Transverse colon (tissue), 4 donors: ENCODE measurements at regions not wholly inside any gene's neighbourhood (a gene's known extent, or its start where the extent isn't known, plus 50 kb on each side); places are given as distances from the start of the nearest gene placed in this dataset.

Experiments used
- DNase-seq: peaks from one replicate; pipeline ENCODE4 v3.0.0-alpha.2; 2019
- H3K27ac ChIP-seq, 4 donors: fragments of 200-600 bp; sonication (generic); 2 replicates each; pipeline ENCODE4 v1.5.1; 2016 to 2018; ENCODE audit warnings: inconsistent platforms in 4 of 4
- H3K27me3 ChIP-seq: fragments of 200-600 bp; sonication (generic); 2 replicates; pipeline ENCODE4 v1.5.1; 2017; ENCODE audit warnings: inconsistent platforms
- H3K36me3 ChIP-seq, 4 donors: fragments of 200-600 bp; sonication (generic); 2 replicates each; pipeline ENCODE4 v1.5.1; 2017 to 2019; ENCODE audit warnings: inconsistent platforms in 4 of 4
- H3K4me1 ChIP-seq, 4 donors: fragments of 200-600 bp; sonication (generic); 2 replicates each; pipeline ENCODE4 v1.5.1; 2017 to 2020; ENCODE audit warnings: inconsistent platforms in 4 of 4
- H3K4me3 ChIP-seq, 4 donors: fragments of 200-600 bp; sonication (generic); 1 replicate in 1 of 4; 2 replicates in 3 of 4; pipeline versions ENCODE4 v1.5.1 to v1.6.1; 2017 to 2019; ENCODE audit warnings: inconsistent platforms in 4 of 4
- H3K9me3 ChIP-seq, 2 donors: fragments of 200-600 bp; sonication (generic); 2 replicates each; pipeline ENCODE4 v1.5.1; 2017 to 2019; ENCODE audit warnings: inconsistent platforms in 2 of 2
- EP300 ChIP-seq: sonication (generic); formaldehyde crosslinking; IDR thresholded peaks from one replicate; pipeline ENCODE4 v1.6.1; 2017; ENCODE audit warnings: antibody characterized with exemption, low read depth
- POLR2A ChIP-seq: fragments of 450-650 bp; IDR thresholded peaks from one replicate; pipeline ENCODE4 v1.6.1; 2016; ENCODE audit warnings: antibody characterized with exemption, mild to moderate bottlenecking, moderate library complexity
- POLR2AphosphoS5 ChIP-seq, 3 donors: sonication (generic); formaldehyde crosslinking; IDR thresholded peaks; one replicate each; pipeline ENCODE4 v1.6.1; 2016; ENCODE audit warnings: antibody characterized with exemption in 3 of 3
- WGBS, 2 donors: methylation state at CpG; one replicate each; pipeline ENCODE4 v1.1.5; 2018; ENCODE audit warnings: low coverage in 1 of 2; 5-methylcytosine and 5-hydroxymethylcytosine counted together
- in situ Hi-C, 4 donors: fragments of 200-750 bp; cut with MboI; loops; one replicate each; pipeline versions ENCODE4 v1.15.0 to v1.15.1; 2017; ENCODE audit warnings: low sequenced_read_pairs in 3 of 4, low pct_ligation_motif_present in 1 of 4, low pct_unique_long_range_greater_than_20kb in 1 of 4
- intact Hi-C: fragments of 100-400 bp; cut with DNase I; formaldehyde crosslinking; loops from one replicate; pipeline ENCODE4 v1.15.1; 2023; ENCODE audit warnings: low total_unique reads
- TF ChIP-seq, protein P1 (sequence below), 5 experiments: fragments of 200-600 bp in 3 of 5; fragments of 450-650 bp in 2 of 5; sonication (generic) in 3 of 5; IDR thresholded peaks; 1 replicate in 2 of 5; 2 replicates in 3 of 5; pipeline ENCODE4 v1.5.1; 2016 to 2017; ENCODE audit warnings: antibody characterized with exemption in 5 of 5, inconsistent platforms in 3 of 5, mild to moderate bottlenecking in 2 of 5, moderate library complexity in 1 of 5

- H3K4me3 ChIP-seq, result no peak overlapping the region
- no peaks in the 10 kb centered on the region for H3K36me3 ChIP-seq
- in situ Hi-C loops, result no loop called here
- intact Hi-C loops, result no loop called here
- TF ChIP-seq EP300 (no peak), POLR2A (no peak), POLR2AphosphoS5 (IDR thresholded peaks at IDR 0.05) (no peak)
- TF ChIP-seq, protein P1, sequence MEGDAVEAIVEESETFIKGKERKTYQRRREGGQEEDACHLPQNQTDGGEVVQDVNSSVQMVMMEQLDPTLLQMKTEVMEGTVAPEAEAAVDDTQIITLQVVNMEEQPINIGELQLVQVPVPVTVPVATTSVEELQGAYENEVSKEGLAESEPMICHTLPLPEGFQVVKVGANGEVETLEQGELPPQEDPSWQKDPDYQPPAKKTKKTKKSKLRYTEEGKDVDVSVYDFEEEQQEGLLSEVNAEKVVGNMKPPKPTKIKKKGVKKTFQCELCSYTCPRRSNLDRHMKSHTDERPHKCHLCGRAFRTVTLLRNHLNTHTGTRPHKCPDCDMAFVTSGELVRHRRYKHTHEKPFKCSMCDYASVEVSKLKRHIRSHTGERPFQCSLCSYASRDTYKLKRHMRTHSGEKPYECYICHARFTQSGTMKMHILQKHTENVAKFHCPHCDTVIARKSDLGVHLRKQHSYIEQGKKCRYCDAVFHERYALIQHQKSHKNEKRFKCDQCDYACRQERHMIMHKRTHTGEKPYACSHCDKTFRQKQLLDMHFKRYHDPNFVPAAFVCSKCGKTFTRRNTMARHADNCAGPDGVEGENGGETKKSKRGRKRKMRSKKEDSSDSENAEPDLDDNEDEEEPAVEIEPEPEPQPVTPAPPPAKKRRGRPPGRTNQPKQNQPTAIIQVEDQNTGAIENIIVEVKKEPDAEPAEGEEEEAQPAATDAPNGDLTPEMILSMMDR (IDR thresholded peaks at IDR 0.05), result no peak
- no peaks in the 10 kb centered on the region for H3K9me3 ChIP-seq
- H3K27ac ChIP-seq, result no peak overlapping the region
- H3K27me3 ChIP-seq, result no peaks in the 10 kb centered on the region
- H3K4me1 ChIP-seq, result no peaks in the 10 kb centered on the region
- 70 to 94% methylated on average over 2 to 4 of the region's 4 CpGs for WGBS, 2 donors
- DNase-seq, result no peak
Measured at GRCh38 chr18:30492552-30493129, 549.9 kb downstream of the DSC3 start.

DNA sequence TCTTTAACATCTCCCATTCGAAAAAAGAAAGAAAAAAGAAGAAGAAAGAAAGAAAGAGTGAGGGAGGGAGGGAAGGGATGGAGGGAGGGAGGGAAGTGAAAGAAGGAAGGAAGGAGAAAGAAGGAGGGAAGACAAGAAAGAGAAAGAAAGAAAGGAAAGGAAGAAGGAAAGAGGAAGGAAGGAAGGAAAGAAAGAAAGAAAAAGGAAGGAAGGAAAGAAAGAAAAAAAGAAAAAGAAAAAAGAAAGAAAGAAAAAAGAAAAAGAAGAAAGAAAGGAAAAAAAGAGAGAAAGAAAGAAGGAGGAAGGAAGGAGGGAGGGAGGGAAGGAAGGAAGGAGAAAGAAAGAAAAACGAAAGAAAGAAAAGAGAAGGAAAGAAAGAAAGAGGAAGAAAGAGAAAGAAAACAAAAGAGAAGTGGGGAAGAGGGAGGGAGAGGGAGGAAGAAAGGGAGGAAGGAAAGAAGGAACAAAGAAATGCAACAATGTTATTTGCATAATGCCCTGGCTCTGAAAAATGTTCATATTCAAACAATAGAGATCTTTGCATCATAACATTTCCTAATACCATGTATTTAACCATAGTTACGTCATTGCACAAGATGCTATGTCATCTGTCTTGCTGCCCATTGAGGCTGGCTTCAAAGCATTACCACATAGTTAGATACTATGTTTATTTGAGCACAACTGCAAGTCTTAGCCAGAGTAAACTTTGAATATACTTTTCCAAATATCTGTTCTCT lies 550.6 kb downstream of the DSC3 start:
- no peak for DNase-seq
- no peaks in the 10 kb centered on the region for H3K36me3 ChIP-seq
- TF ChIP-seq, protein P1 (IDR thresholded peaks at IDR 0.05), result no peak
- TF ChIP-seq POLR2AphosphoS5 (IDR thresholded peaks at IDR 0.05), result no peak

DNA sequence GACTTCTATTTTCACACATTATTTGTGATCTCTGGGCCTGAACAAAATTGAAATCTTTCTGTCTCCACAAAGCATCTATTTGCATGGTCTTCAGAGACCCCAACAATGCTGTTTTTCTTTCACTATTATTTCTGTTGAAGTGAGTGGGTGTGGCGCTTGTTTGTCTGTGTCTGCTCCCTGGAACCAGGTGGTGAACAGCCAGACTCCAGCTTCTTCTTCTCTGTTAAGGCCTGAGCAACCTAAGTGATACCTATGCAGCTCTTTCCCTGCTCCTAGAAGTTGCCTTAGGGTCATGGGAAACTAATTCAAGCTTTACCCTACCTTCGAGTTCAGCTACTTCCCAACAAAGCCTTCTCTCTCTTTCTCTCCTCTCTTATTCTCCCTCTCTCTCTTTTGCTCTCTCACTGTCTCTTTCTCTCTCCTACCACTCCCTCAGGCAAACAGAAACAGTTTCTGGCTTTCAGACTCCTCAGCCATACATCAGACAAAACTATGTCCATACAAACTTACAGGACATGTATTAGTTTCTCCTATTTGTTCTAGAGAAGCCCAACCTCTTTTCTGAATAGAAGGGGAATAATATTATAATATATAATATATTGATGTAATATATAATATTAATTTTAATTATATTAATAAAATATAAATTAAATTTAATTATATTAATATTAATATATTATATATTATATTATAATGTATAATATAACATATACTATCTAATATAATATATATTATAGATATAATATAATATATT lies 552.5 kb downstream of the DSC3 start:
- intact Hi-C loops (no loop called here), in situ Hi-C loops (no loop called here)
- Histone ChIP-seq H3K27ac (no peak overlapping the region), H3K4me3 (no peak overlapping the region), H3K36me3 (no peaks in the 10 kb centered on the region), H3K4me1 (no peaks in the 10 kb centered on the region), H3K27me3 (no peaks in the 10 kb centered on the region), H3K9me3 (no peaks in the 10 kb centered on the region)
- no peak for DNase-seq
- 63 to 75% methylated on average over 2 of the region's 2 CpGs for WGBS, 2 donors
- no peak for TF ChIP-seq POLR2A
- TF ChIP-seq EP300, result no peak
- no peak for TF ChIP-seq POLR2AphosphoS5 (IDR thresholded peaks at IDR 0.05)
- TF ChIP-seq, protein P1 (IDR thresholded peaks at IDR 0.05), result no peak

More for the DNA sequence above, 550.6 kb downstream of the DSC3 start:
- no peak overlapping the region for H3K27ac ChIP-seq
- H3K4me3 ChIP-seq, result no peak overlapping the region
- in situ Hi-C loops, result no loop called here
- no peaks in the 10 kb centered on the region for H3K9me3 ChIP-seq
- intact Hi-C loops, result no loop called here
- H3K27me3 ChIP-seq, result no peaks in the 10 kb centered on the region
- no peaks in the 10 kb centered on the region for H3K4me1 ChIP-seq
- WGBS, 2 donors, result 82 to 87% methylated on average over 3 of the region's 3 CpGs

- DNase-seq, result no peak
- H3K27ac ChIP-seq, result no peak overlapping the region
- in situ Hi-C loops (no loop called here), intact Hi-C loops (loop anchor here (2.0 kb wide), 1 partner anchor 17 kb away; no protein-coding TSS in a partner anchor)
- no peaks in the 10 kb centered on the region for H3K9me3 ChIP-seq
- H3K4me1 ChIP-seq, result no peaks in the 10 kb centered on the region
- H3K4me3 ChIP-seq, result no peak overlapping the region
- 75 to 84% methylated on average over 2 of the region's 2 CpGs for WGBS, 2 donors
- TF ChIP-seq, protein P1 (IDR thresholded peaks at IDR 0.05), result no peak
- TF ChIP-seq POLR2A (no peak), POLR2AphosphoS5 (IDR thresholded peaks at IDR 0.05) (no peak), EP300 (no peak)
- H3K36me3 ChIP-seq, result no peaks in the 10 kb centered on the region
- H3K27me3 ChIP-seq, result no peaks in the 10 kb centered on the region
Measured at GRCh38 chr18:30487962-30488361, 554.6 kb downstream of the DSC3 start.
